COR-L47 (cell line): ENCODE measurements at regions not wholly inside any gene's neighbourhood (a gene's known extent, or its start where the extent isn't known, plus 50 kb on each side); places are given as distances from the start of the nearest gene placed in this dataset.
"Not testable (repeated sequence)": the region's sequence is repeated elsewhere in the genome, so short reads cannot be mapped to it uniquely, and the experiment has no call there.

Source experiments
- DNase-seq: peaks from one replicate; lab custom pipeline; 2025; lab: John Stamatoyannopoulos, UW

- no peak for DNase-seq
These were observed 97.9 kb upstream of the BTN3A2 start for GRCh38 chr6:26267083-26267589.

- DNase-seq, result peak; percentile 66
These were observed 96.2 kb upstream of the BTN3A2 start for GRCh38 chr6:26268659-26269402.

- DNase-seq, result no peak
These were observed 95.2 kb upstream of the BTN3A2 start for GRCh38 chr6:26269531-26270485.

GRCh38 chr6:26270486-26270861, 94.5 kb upstream of the BTN3A2 start:
- DNase-seq, result peak; percentile 22

GRCh38 chr6:26270903-26271667, 93.9 kb upstream of the BTN3A2 start:
- peak; percentile 94 for DNase-seq

GRCh38 chr6:26271668-26272024, 93.4 kb upstream of the BTN3A2 start:
- no peak for DNase-seq

- peak; percentile 33 for DNase-seq
These were observed 92.8 kb upstream of the BTN3A2 start for GRCh38 chr6:26272171-26272637.

GRCh38 chr6:26273673-26274588, 91.1 kb upstream of the BTN3A2 start:
- no peak for DNase-seq

- no peak for DNase-seq
These were observed 89.3 kb upstream of the BTN3A2 start for GRCh38 chr6:26275663-26276062.

GRCh38 chr6:26276841-26277648, 88.0 kb upstream of the BTN3A2 start:
- DNase-seq, result no peak

GRCh38 chr6:26278536-26278935, 86.5 kb upstream of the BTN3A2 start:
- no peak for DNase-seq

GRCh38 chr6:26279371-26279770, 85.6 kb upstream of the BTN3A2 start:
- DNase-seq, result not testable (repeated sequence)

- no peak for DNase-seq
These were observed 84.6 kb upstream of the BTN3A2 start for GRCh38 chr6:26280407-26280806.

- DNase-seq, result peak; percentile 38
These were observed 80.4 kb upstream of the BTN3A2 start for GRCh38 chr6:26284537-26285142.

GRCh38 chr6:26285143-26286134, 79.6 kb upstream of the BTN3A2 start:
- peak; percentile 99 for DNase-seq

- DNase-seq, result peak; percentile 33
These were observed 78.7 kb upstream of the BTN3A2 start for GRCh38 chr6:26286168-26286877.

- DNase-seq, result no peak
These were observed 76.8 kb upstream of the BTN3A2 start for GRCh38 chr6:26288155-26288554.

- DNase-seq, result no peak
These were observed 74.1 kb upstream of the BTN3A2 start for GRCh38 chr6:26290941-26291340.
